ENCODE measurements at regions not wholly inside any gene's neighbourhood (a gene's known extent, or its start where the extent isn't known, plus 50 kb on each side); places are given as distances from the start of the nearest gene placed in this dataset.

- TF ChIP-seq CTCF (IDR thresholded peaks at IDR 0.05) (no peak), POLR2AphosphoS5 (IDR thresholded peaks at IDR 0.05; ENCODE audit: insufficient read depth in 1 of 2, low read depth in 1 of 2) (no peak)
These were observed 63.9 kb upstream of the VASH1 start for GRCh38 chr14:76697246-76697905.

All from vagina (tissue), 2 donors.